ENCODE measurements at regions not wholly inside any gene's neighbourhood (a gene's known extent, or its start where the extent isn't known, plus 50 kb on each side); places are given as distances from the start of the nearest gene placed in this dataset.

- TF ChIP-seq TCF7L2 (IDR thresholded peaks at IDR 0.05; ENCODE audit: borderline replicate concordance, low read depth, low read length): no peak
- no peak for TF ChIP-seq MZF1 (tag by site-specific recombination; IDR thresholded peaks at IDR 0.05; ENCODE audit: borderline replicate concordance)
Observed at GRCh38 chr5:18023275-18023674, 389.0 kb downstream of the TAF11L14 start (continued).

GRCh38 chr5:18023986-18024385 is 389.7 kb downstream of the TAF11L14 start:
- Histone ChIP-seq H3K4me3 (ENCODE audit: low read depth, low read length) (no peak overlapping the region), H3K9me3 (ENCODE audit: control insufficient read depth, insufficient read depth, low read depth, low read length) (no peaks in the 10 kb centered on the region), H3K36me3 (ENCODE audit: control insufficient read depth in 2 of 2, insufficient read depth in 1 of 2, low read length in 2 of 2) (no peaks in the 10 kb centered on the region), H3K4me1 (ENCODE audit: control insufficient read depth, insufficient read depth, low read length) (no peaks in the 10 kb centered on the region), H3K27ac (ENCODE audit: extremely low read depth, low read depth, low read length) (no peak overlapping the region)
- ChIA-PET POLR2A (no interaction called here), CTCF (no interaction called here)
- TF ChIP-seq ZBTB8A (tag by site-specific recombination; IDR thresholded peaks at IDR 0.05) (no peak), ZNF423 (tag by site-specific recombination; IDR thresholded peaks at IDR 0.05) (no peak), SP3 (tag by site-specific recombination; IDR thresholded peaks at IDR 0.05) (no peak), ZNF488 (tag by site-specific recombination; IDR thresholded peaks at IDR 0.05) (no peak), ZNF654 (tag by site-specific recombination; IDR thresholded peaks at IDR 0.05; ENCODE audit: low read depth) (no peak), MEIS1 (CRISPR knock-in tag; IDR thresholded peaks at IDR 0.05; ENCODE audit: borderline replicate concordance) (no peak), ZNF157 (tag by site-specific recombination; IDR thresholded peaks at IDR 0.05) (no peak), ZNF23 (tag by site-specific recombination; IDR thresholded peaks at IDR 0.05; ENCODE audit: borderline replicate concordance) (no peak), ZNF791 (tag by site-specific recombination; IDR thresholded peaks at IDR 0.05) (no peak), ZNF211 (tag by site-specific recombination; IDR thresholded peaks at IDR 0.05; ENCODE audit: low read depth) (no peak), MZF1 (tag by site-specific recombination; IDR thresholded peaks at IDR 0.05; ENCODE audit: borderline replicate concordance) (no peak), RBAK (tag by site-specific recombination; IDR thresholded peaks at IDR 0.05) (no peak), REST (tag by site-specific recombination; IDR thresholded peaks at IDR 0.05) (no peak), ZFP69B (tag by site-specific recombination; IDR thresholded peaks at IDR 0.05) (no peak)

GRCh38 chr5:18024542-18024941 is 390.3 kb downstream of the TAF11L14 start:
- Histone ChIP-seq H3K9me3 (ENCODE audit: control insufficient read depth, insufficient read depth, low read depth, low read length) (no peaks in the 10 kb centered on the region), H3K4me1 (ENCODE audit: control insufficient read depth, insufficient read depth, low read length) (no peaks in the 10 kb centered on the region), H3K36me3 (ENCODE audit: control insufficient read depth in 2 of 2, insufficient read depth in 1 of 2, low read length in 2 of 2) (no peaks in the 10 kb centered on the region), H3K27ac (ENCODE audit: extremely low read depth, low read depth, low read length) (no peak overlapping the region), H3K4me3 (ENCODE audit: low read depth, low read length) (no peak overlapping the region)
- POLR2A ChIA-PET: no interaction called here
- TF ChIP-seq ZNF394 (tag by site-specific recombination; IDR thresholded peaks at IDR 0.05; ENCODE audit: borderline replicate concordance) (no peak), ZEB2 (tag by site-specific recombination; IDR thresholded peaks at IDR 0.05) (no peak), ZNF366 (tag by site-specific recombination; conservative IDR thresholded peaks at IDR 0.05) (no peak), RBAK (tag by site-specific recombination; IDR thresholded peaks at IDR 0.05) (no peak), ZNF335 (tag by site-specific recombination; conservative IDR thresholded peaks at IDR 0.05) (no peak), ZBTB26 (tag by site-specific recombination; optimal IDR thresholded peaks at IDR 0.05) (no peak), ZNF707 (tag by site-specific recombination; IDR thresholded peaks at IDR 0.05) (no peak), ZSCAN16 (tag by site-specific recombination; IDR thresholded peaks at IDR 0.05) (no peak), ZNF747 (tag by site-specific recombination; IDR thresholded peaks at IDR 0.05) (no peak), ZNF600 (tag by site-specific recombination; IDR thresholded peaks at IDR 0.05) (no peak), ZNF354C (tag by site-specific recombination; IDR thresholded peaks at IDR 0.05; ENCODE audit: borderline replicate concordance, low read depth) (no peak), HOXA7 (CRISPR knock-in tag; IDR thresholded peaks at IDR 0.05; ENCODE audit: borderline replicate concordance) (no peak), ZNF501 (tag by site-specific recombination; IDR thresholded peaks at IDR 0.05) (no peak)
- CTCF ChIA-PET: no interaction called here

All from HEK293 (cell line).